GM12872 (cell line): ENCODE measurements at regions not wholly inside any gene's neighbourhood (a gene's known extent, or its start where the extent isn't known, plus 50 kb on each side); places are given as distances from the start of the nearest gene placed in this dataset.

Experiments used
- CTCF ChIP-seq: IDR thresholded peaks from 3 replicates; pipeline ENCODE4 v1.5.1; 2011; ENCODE audit warnings: low read depth, mild to moderate bottlenecking, low read length, moderate library complexity; ENCODE audit not compliant: insufficient read depth

- TF ChIP-seq CTCF = no peak
Observed at GRCh38 chr5:179421144-179421901, 76.1 kb upstream of the ADAMTS2 start.

GRCh38 chr5:179420476-179420875 is 75.2 kb upstream of the ADAMTS2 start:
- TF ChIP-seq CTCF = no peak

- TF ChIP-seq CTCF = no peak
Observed at GRCh38 chr5:179418972-179419371, 73.7 kb upstream of the ADAMTS2 start.

GRCh38 chr5:179417696-179418095 is 72.4 kb upstream of the ADAMTS2 start:
- TF ChIP-seq CTCF = no peak

GRCh38 chr5:179417016-179417415 is 71.8 kb upstream of the ADAMTS2 start:
- no peak for TF ChIP-seq CTCF

GRCh38 chr5:179416114-179416822 is 71.0 kb upstream of the ADAMTS2 start:
- TF ChIP-seq CTCF = no peak

- no peak for TF ChIP-seq CTCF
Observed at GRCh38 chr5:179415291-179416060, 70.2 kb upstream of the ADAMTS2 start.
